ENCODE measurements at regions not wholly inside any gene's neighbourhood (a gene's known extent, or its start where the extent isn't known, plus 50 kb on each side); places are given as distances from the start of the nearest gene placed in this dataset.
"Not testable (repeated sequence)": the region's sequence is repeated elsewhere in the genome, so short reads cannot be mapped to it uniquely, and the experiment has no call there.

GRCh38 chr12:89194683-89195082, 157.6 kb downstream of the DUSP6 start:
- Histone ChIP-seq H3K9ac (no peak overlapping the region), H3K4me1 (ENCODE audit: control insufficient read depth in 1 of 2, insufficient read depth in 2 of 2, low read depth in 1 of 2, low read length in 1 of 2) (no peaks in the 10 kb centered on the region), H3K27me3 (ENCODE audit: insufficient read depth) (no peaks in the 10 kb centered on the region), H2AFZ (ENCODE audit: low read depth) (no peak overlapping the region), H3K4me3 (ENCODE audit: low read depth in 2 of 2, low read length in 1 of 2) (no peak overlapping the region), H3K27ac (ENCODE audit: low read depth in 2 of 2, low read length in 1 of 2) (no peak overlapping the region), H3K4me2 (no peak overlapping the region), H3F3A (replicated peaks; ENCODE audit: insufficient read depth) (no peaks in the 10 kb centered on the region), H3K9me3 (peaks cover 9% of the 10 kb centered on the region), H3K9me2 (no peaks in the 10 kb centered on the region), H4K20me1 (ENCODE audit: insufficient read depth) (no peaks in the 10 kb centered on the region), H3K79me2 (ENCODE audit: insufficient read depth) (no peaks in the 10 kb centered on the region), H3K36me3 (replicated peaks in 1 of 2; ENCODE audit: control insufficient read depth in 1 of 2, insufficient read depth in 2 of 2, low read length in 1 of 2) (no peaks in the 10 kb centered on the region)
- ChIA-PET POLR2A (no interaction called here), CTCF (no interaction called here)
- WGBS (ENCODE audit: low lambda C conversion rate) = 67% methylated on average over 5 of the region's 5 CpGs
- TF ChIP-seq MAX (IDR thresholded peaks at IDR 0.05; ENCODE audit: low read depth) (no peak), GABPA (IDR thresholded peaks at IDR 0.05; ENCODE audit: low read depth) (no peak), RCOR1 (IDR thresholded peaks at IDR 0.05; ENCODE audit: low read length) (no peak), IRF3 (IDR thresholded peaks at IDR 0.05; ENCODE audit: low read depth, low read length) (no peak), CHD2 (IDR thresholded peaks at IDR 0.05; ENCODE audit: low read length, partially characterized antibody) (no peak), TAF1 (IDR thresholded peaks at IDR 0.05; ENCODE audit: borderline replicate concordance, low read depth, low read length) (no peak), RFX5 (IDR thresholded peaks at IDR 0.05; ENCODE audit: low read length) (no peak)
- DNase-seq = no peak

- Histone ChIP-seq H4K20me1 (ENCODE audit: insufficient read depth) (no peaks in the 10 kb centered on the region), H3F3A (replicated peaks; ENCODE audit: insufficient read depth) (no peaks in the 10 kb centered on the region), H3K9me2 (no peaks in the 10 kb centered on the region), H3K79me2 (ENCODE audit: insufficient read depth) (no peaks in the 10 kb centered on the region), H3K4me2 (no peak overlapping the region), H3K9me3 (peaks cover 16% of the 10 kb centered on the region), H3K4me3 (ENCODE audit: low read depth in 2 of 2, low read length in 1 of 2) (no peak overlapping the region), H3K9ac (no peak overlapping the region), H2AFZ (ENCODE audit: low read depth) (no peak overlapping the region), H3K36me3 (replicated peaks in 1 of 2; ENCODE audit: control insufficient read depth in 1 of 2, insufficient read depth in 2 of 2, low read length in 1 of 2) (no peaks in the 10 kb centered on the region), H3K27me3 (ENCODE audit: insufficient read depth) (no peaks in the 10 kb centered on the region), H3K4me1 (ENCODE audit: control insufficient read depth in 1 of 2, insufficient read depth in 2 of 2, low read depth in 1 of 2, low read length in 1 of 2) (no peaks in the 10 kb centered on the region), H3K27ac (ENCODE audit: low read depth in 2 of 2, low read length in 1 of 2) (no peak overlapping the region)
- DNase-seq = no peak
- TF ChIP-seq USF2 (IDR thresholded peaks at IDR 0.05; ENCODE audit: borderline replicate concordance, low read depth, low read length) (no peak), CHD2 (IDR thresholded peaks at IDR 0.05; ENCODE audit: low read length, partially characterized antibody) (no peak), NFIC (IDR thresholded peaks at IDR 0.05; ENCODE audit: borderline replicate concordance) (no peak), CTCF (IDR thresholded peaks at IDR 0.05) (no peak), TAF1 (IDR thresholded peaks at IDR 0.05; ENCODE audit: borderline replicate concordance, low read depth, low read length) (no peak), FOSL2 (IDR thresholded peaks at IDR 0.05; ENCODE audit: borderline replicate concordance, low read depth) (no peak), RFX5 (IDR thresholded peaks at IDR 0.05; ENCODE audit: low read length) (no peak), RCOR1 (IDR thresholded peaks at IDR 0.05; ENCODE audit: low read length) (no peak), MAX (IDR thresholded peaks at IDR 0.05; ENCODE audit: low read depth) (no peak), JUND (IDR thresholded peaks at IDR 0.05) (no peak), USF1 (IDR thresholded peaks at IDR 0.05; ENCODE audit: borderline replicate concordance, low read depth) (no peak), EP300 (IDR thresholded peaks at IDR 0.05; ENCODE audit: borderline replicate concordance in 1 of 2, low read depth in 1 of 2, low read length in 1 of 2) (no peak), SIN3A (IDR thresholded peaks at IDR 0.05; ENCODE audit: borderline replicate concordance, low read depth, low read length) (no peak), RAD21 (IDR thresholded peaks at IDR 0.05; ENCODE audit: low read length) (no peak), POLR2AphosphoS5 (IDR thresholded peaks at IDR 0.05; ENCODE audit: low read depth, low read length) (no peak)
- ChIA-PET CTCF (interaction anchor here (1.3 kb wide), 1 partner anchor 10 kb away, joined by 3 read pairs; no protein-coding TSS in a partner anchor), POLR2A (no interaction called here)
- WGBS (ENCODE audit: low lambda C conversion rate) = 65% methylated on average over 3 of the region's 3 CpGs
Measured at GRCh38 chr12:89192429-89192828, 159.9 kb downstream of the DUSP6 start.

- CTCF ChIA-PET, POLR2A ChIA-PET, DNase-seq: not testable (repeated sequence)
Measured at GRCh38 chr12:89191597-89191996, 160.7 kb downstream of the DUSP6 start.

More at GRCh38 chr12:89191597-89191996, 160.7 kb downstream of the DUSP6 start:
- H3K9ac ChIP-seq; H3K27ac ChIP-seq (ENCODE audit: low read depth in 2 of 2, low read length in 1 of 2); H3K27me3 ChIP-seq (ENCODE audit: insufficient read depth); H3F3A ChIP-seq (replicated peaks; ENCODE audit: insufficient read depth); H3K9me2 ChIP-seq; H2AFZ ChIP-seq (ENCODE audit: low read depth); H3K4me1 ChIP-seq (ENCODE audit: control insufficient read depth in 1 of 2, insufficient read depth in 2 of 2, low read depth in 1 of 2, low read length in 1 of 2); H3K4me2 ChIP-seq; H3K36me3 ChIP-seq (replicated peaks in 1 of 2; ENCODE audit: control insufficient read depth in 1 of 2, insufficient read depth in 2 of 2, low read length in 1 of 2); H3K4me3 ChIP-seq (ENCODE audit: low read depth in 2 of 2, low read length in 1 of 2); H3K79me2 ChIP-seq (ENCODE audit: insufficient read depth); H4K20me1 ChIP-seq (ENCODE audit: insufficient read depth): not testable (repeated sequence)
- H3K9me3 ChIP-seq = peaks cover 16% of the 10 kb centered on the region
